ENCODE measurements at regions not wholly inside any gene's neighbourhood (a gene's known extent, or its start where the extent isn't known, plus 50 kb on each side); places are given as distances from the start of the nearest gene placed in this dataset.

DNA sequence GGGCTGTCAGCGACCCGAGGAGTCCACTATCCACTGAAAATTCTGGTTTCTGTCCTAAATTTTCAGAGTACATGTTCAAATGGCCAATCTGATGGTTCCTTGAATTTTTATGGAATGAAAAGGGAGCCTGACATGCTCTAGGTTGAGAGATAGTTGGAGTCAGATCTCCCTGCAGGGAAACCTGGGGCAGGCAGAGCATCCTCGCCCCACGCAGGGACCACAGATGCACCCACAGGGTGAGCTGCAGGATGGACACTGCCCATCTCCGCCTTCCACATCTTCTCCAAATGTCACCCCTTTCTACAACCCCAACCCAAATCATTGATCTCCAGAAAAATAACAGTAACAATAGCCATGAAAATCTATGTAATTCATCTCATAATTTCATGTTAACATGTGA is 114.2 kb upstream of the IGLL5 start:
- TF ChIP-seq, protein P1, sequence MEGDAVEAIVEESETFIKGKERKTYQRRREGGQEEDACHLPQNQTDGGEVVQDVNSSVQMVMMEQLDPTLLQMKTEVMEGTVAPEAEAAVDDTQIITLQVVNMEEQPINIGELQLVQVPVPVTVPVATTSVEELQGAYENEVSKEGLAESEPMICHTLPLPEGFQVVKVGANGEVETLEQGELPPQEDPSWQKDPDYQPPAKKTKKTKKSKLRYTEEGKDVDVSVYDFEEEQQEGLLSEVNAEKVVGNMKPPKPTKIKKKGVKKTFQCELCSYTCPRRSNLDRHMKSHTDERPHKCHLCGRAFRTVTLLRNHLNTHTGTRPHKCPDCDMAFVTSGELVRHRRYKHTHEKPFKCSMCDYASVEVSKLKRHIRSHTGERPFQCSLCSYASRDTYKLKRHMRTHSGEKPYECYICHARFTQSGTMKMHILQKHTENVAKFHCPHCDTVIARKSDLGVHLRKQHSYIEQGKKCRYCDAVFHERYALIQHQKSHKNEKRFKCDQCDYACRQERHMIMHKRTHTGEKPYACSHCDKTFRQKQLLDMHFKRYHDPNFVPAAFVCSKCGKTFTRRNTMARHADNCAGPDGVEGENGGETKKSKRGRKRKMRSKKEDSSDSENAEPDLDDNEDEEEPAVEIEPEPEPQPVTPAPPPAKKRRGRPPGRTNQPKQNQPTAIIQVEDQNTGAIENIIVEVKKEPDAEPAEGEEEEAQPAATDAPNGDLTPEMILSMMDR (IDR thresholded peaks at IDR 0.05) = no peak
- no peak for TF ChIP-seq EZH2phosphoT487 (IDR thresholded peaks at IDR 0.05)

Data from neural progenitor cell (in vitro differentiated cells).